Body of pancreas (tissue), 4 donors: ENCODE measurements at regions not wholly inside any gene's neighbourhood (a gene's known extent, or its start where the extent isn't known, plus 50 kb on each side); places are given as distances from the start of the nearest gene placed in this dataset.
"Not testable (repeated sequence)": the region's sequence is repeated elsewhere in the genome, so short reads cannot be mapped to it uniquely, and the experiment has no call there.

Experiments used
- ATAC-seq: fragments of 150-250 bp; one replicate; pipeline ENCODE4 v1.9.1; 2016
- DNase-seq, 4 donors: peaks; one replicate each; pipeline ENCODE4 v3.0.0-alpha.2; 2019
- H3K27ac ChIP-seq, 4 donors: fragments of 200-600 bp; sonication (generic); 1 replicate in 3 of 4; 2 replicates in 1 of 4; pipeline versions ENCODE4 v1.5.1 to v1.6.1; 2016 to 2019; ENCODE audit warnings: mild to moderate bottlenecking in 1 of 4, mixed read lengths in 1 of 4, moderate library complexity in 1 of 4
- H3K27me3 ChIP-seq, 2 donors: fragments of 200-600 bp; sonication (generic); one replicate each; pipeline ENCODE4 v1.6.0; 2016; ENCODE audit warnings: mild to moderate bottlenecking in 1 of 2
- H3K36me3 ChIP-seq, 2 donors: fragments of 200-600 bp; sonication (generic); replicated peaks in 1 of 2; 2 replicates each; pipeline ENCODE4 v1.5.1; 2016; ENCODE audit warnings: low read depth in 2 of 2; ENCODE audit not compliant: insufficient read depth in 1 of 2
- H3K4me1 ChIP-seq: fragments of 200-600 bp; sonication (generic); one replicate; pipeline ENCODE4 v1.6.0; 2016
- H3K4me3 ChIP-seq, 2 donors: fragments of 200-600 bp; sonication (generic); 1 replicate in 1 of 2; 2 replicates in 1 of 2; pipeline ENCODE4 v1.5.1; 2016 to 2019
- H3K9me3 ChIP-seq, 3 donors: fragments of 200-600 bp; sonication (generic); 1 replicate in 2 of 3; 2 replicates in 1 of 3; pipeline ENCODE4 v1.5.1; 2016
- CTCF ChIP-seq, 7 experiments: fragments of 450-650 bp in 4 of 7; fragments of 200-600 bp in 3 of 7; sonication (generic) in 3 of 7; IDR thresholded peaks; one replicate each; pipeline ENCODE4 v1.5.1; 2016 to 2019; ENCODE audit warnings: antibody characterized with exemption in 7 of 7
- POLR2A ChIP-seq, 3 donors: fragments of 450-650 bp; IDR thresholded peaks; one replicate each; pipeline ENCODE4 v1.6.1; 2016; ENCODE audit warnings: antibody characterized with exemption in 3 of 3, mild to moderate bottlenecking in 2 of 3
- WGBS, 2 donors: methylation state at CpG; one replicate each; pipeline ENCODE4 v1.1.5; 2017; 5-methylcytosine and 5-hydroxymethylcytosine counted together
- intact Hi-C: fragments of 100-400 bp; cut with DNase I; formaldehyde crosslinking; loops from one replicate; pipeline ENCODE4 v1.15.1; 2023

GRCh38 chr2:111249806-111250205, 129.1 kb downstream of the BCL2L11 start:
- ATAC-seq (no peak), DNase-seq (no peak)
- H3K9me3 ChIP-seq, result no peaks in the 10 kb centered on the region
- H3K36me3 ChIP-seq, result no peaks in the 10 kb centered on the region
- H3K4me3 ChIP-seq, result no peak overlapping the region
- intact Hi-C loops, result no loop called here
- no peaks in the 10 kb centered on the region for H3K4me1 ChIP-seq
- TF ChIP-seq CTCF (IDR thresholded peaks at IDR 0.05), result no peak
- TF ChIP-seq POLR2A (IDR thresholded peaks at IDR 0.05), result no peak
- H3K27me3 ChIP-seq, result no peaks in the 10 kb centered on the region
- H3K27ac ChIP-seq, result no peak overlapping the region

GRCh38 chr2:111250448-111251030, 129.8 kb downstream of the BCL2L11 start:
- intact Hi-C loops, result no loop called here
- ATAC-seq (no peak), DNase-seq (no peak)
- no peaks in the 10 kb centered on the region for H3K27me3 ChIP-seq
- no peak overlapping the region for H3K27ac ChIP-seq
- no peaks in the 10 kb centered on the region for H3K36me3 ChIP-seq
- no peaks in the 10 kb centered on the region for H3K4me1 ChIP-seq
- H3K4me3 ChIP-seq, result no peak overlapping the region
- TF ChIP-seq CTCF (IDR thresholded peaks at IDR 0.05), result no peak
- no peak for TF ChIP-seq POLR2A (IDR thresholded peaks at IDR 0.05)
- WGBS, 2 donors, result 86 to 95% methylated on average over 1 of the region's 1 CpG
- H3K9me3 ChIP-seq, result no peaks in the 10 kb centered on the region

DNA sequence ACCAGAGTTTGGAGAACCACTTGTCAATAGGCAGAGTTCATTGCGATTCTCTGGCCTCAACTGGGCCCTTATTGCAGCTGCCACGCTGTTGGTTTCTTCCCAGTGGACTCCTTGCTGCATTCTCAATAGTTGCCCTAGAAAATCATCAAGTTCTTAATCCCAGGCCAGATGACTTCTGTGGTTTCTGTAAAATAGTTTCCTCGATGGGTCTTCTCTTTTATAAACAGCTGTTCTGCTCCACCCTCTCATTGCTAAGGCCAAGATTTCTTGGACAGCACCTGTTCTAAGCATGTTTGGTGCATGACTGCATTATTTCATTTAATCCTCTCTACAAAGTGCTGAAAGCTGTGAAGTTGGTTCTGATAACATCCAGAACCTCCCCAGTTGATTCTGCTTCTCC, 131.0 kb downstream of the BCL2L11 start:
- no peak for ATAC-seq
- H3K27me3 ChIP-seq, result no peaks in the 10 kb centered on the region
- no peaks in the 10 kb centered on the region for H3K36me3 ChIP-seq
- no peak for DNase-seq
- TF ChIP-seq POLR2A (IDR thresholded peaks at IDR 0.05), result no peak
- no peak for TF ChIP-seq CTCF (IDR thresholded peaks at IDR 0.05)
- H3K9me3 ChIP-seq, result no peaks in the 10 kb centered on the region
- intact Hi-C loops, result no loop called here
- H3K4me3 ChIP-seq, result no peak overlapping the region
- WGBS, 2 donors, result 89 to 92% methylated on average over 3 of the region's 3 CpGs
- no peaks in the 10 kb centered on the region for H3K4me1 ChIP-seq
- H3K27ac ChIP-seq, result no peak overlapping the region

DNA sequence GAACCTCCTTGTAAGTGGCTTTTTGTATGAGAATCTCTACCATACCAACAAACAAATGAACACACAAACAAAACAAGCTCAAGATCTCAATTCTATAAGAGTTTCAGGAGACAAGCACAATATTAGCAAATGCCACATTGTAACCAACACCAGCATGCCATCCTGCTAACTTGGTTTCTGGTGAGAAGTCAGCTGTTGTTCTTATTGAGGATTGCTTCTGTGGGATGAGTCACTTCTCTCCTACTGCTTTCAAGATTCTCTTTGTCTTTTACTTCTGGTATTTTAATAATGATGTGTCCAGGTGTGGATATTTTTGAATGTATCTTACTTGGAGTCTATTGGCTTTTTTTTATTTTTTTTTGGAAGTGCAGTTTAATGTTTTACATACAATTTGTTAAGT, 131.7 kb downstream of the BCL2L11 start:
- TF ChIP-seq POLR2A (IDR thresholded peaks at IDR 0.05) (no peak), CTCF (IDR thresholded peaks at IDR 0.05) (no peak)
- Histone ChIP-seq H3K4me1 (no peaks in the 10 kb centered on the region), H3K36me3 (no peaks in the 10 kb centered on the region), H3K9me3 (no peaks in the 10 kb centered on the region), H3K27ac (no peak overlapping the region), H3K27me3 (no peaks in the 10 kb centered on the region), H3K4me3 (no peak overlapping the region)
- intact Hi-C loops, result no loop called here
- DNase-seq, result no peak
- ATAC-seq, result no peak

- DNase-seq, H3K27ac ChIP-seq, H3K4me3 ChIP-seq, H3K4me1 ChIP-seq, H3K36me3 ChIP-seq, H3K9me3 ChIP-seq, intact Hi-C loops, ATAC-seq, H3K27me3 ChIP-seq: not testable (repeated sequence)
- WGBS, 2 donors, result 69 to 78% methylated on average over 3 to 5 of the region's 6 CpGs
These were observed 134.2 kb downstream of the BCL2L11 start for GRCh38 chr2:111254916-111255315.

DNA sequence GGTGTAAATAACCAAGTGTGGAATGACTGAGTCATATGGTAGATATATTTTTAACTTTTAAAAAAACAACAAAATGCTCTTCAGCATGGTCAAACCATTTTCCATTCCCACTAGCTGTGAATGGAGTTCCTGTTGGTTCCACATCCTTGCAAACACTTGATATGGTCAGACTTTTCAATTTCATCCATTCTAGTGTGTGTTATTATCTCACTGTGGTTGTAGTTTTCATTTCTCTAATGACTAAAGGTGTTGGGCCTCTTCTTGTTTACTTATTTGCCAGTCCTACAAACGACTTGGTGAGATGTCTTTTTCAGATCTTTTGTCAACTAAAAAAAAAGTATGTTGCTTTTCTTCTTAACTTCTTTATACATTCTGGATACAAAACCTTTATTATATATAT, 135.9 kb downstream of the BCL2L11 start:
- H3K9me3 ChIP-seq, H3K27ac ChIP-seq, H3K4me3 ChIP-seq, H3K4me1 ChIP-seq, ATAC-seq, intact Hi-C loops, H3K36me3 ChIP-seq, DNase-seq, H3K27me3 ChIP-seq: not testable (repeated sequence)
- WGBS, 2 donors, result 40 to 44% methylated on average over 1 of the region's 1 CpG

DNA sequence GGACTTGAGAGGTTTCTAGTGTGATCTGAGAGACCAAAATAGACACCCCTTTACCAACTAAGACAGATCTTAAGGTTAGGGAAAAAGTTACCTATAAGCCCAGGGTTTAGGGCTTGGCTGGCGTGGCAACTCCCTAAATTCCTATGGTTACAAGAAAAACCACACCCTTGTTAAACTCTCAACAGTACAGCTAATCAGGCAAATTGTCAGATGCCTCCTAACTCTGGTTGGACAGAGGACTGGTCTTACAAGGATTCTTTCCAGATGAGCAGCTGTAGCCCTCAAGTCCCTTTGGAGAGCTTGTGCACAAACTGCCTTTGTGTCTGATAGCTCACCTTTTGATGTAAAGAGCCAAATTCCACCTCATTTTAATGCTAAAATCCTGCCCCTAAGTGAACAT, 136.9 kb downstream of the BCL2L11 start:
- H3K9me3 ChIP-seq, H3K4me3 ChIP-seq, H3K4me1 ChIP-seq, ATAC-seq, H3K27me3 ChIP-seq, DNase-seq, H3K27ac ChIP-seq, H3K36me3 ChIP-seq, intact Hi-C loops: not testable (repeated sequence)
- WGBS, 2 donors, result no CpG with 5 or more reads among the region's 1 CpG

DNA sequence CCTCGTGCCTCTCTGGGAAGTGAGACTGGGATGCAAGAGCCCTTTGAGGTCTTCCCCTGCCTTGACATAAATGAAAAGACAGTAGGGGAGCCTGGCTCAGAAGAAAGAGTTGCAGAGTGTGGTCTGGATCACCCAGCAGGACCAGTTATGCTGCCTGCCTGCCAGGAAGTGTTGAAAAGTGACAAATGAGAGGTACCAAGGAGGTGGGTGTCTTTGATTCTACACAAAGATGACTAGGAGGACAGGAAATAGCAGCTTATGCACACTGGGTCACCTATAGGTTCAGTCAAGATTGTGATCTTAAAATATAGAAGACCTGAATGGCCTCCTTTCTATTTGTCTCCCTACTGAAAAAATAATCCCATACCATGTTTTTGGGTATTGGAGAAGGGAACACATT, 137.6 kb downstream of the BCL2L11 start:
- intact Hi-C loops, H3K4me3 ChIP-seq, DNase-seq, H3K36me3 ChIP-seq, H3K9me3 ChIP-seq, H3K4me1 ChIP-seq, ATAC-seq, H3K27me3 ChIP-seq, H3K27ac ChIP-seq: not testable (repeated sequence)
- WGBS, 2 donors, result 100% methylated on average over 1 of the region's 1 CpG; no CpG with 5 or more reads in 1 of the 2 donors
